H9 (cell line): ENCODE measurements at regions not wholly inside any gene's neighbourhood (a gene's known extent, or its start where the extent isn't known, plus 50 kb on each side); places are given as distances from the start of the nearest gene placed in this dataset.

Source experiments
- DNase-seq: peaks from one replicate; pipeline ENCODE4 v3.0.0-alpha.2; 2017
- H2AFZ ChIP-seq: one replicate; pipeline ENCODE4 v1.6.1; 2013; ENCODE audit warnings: mild to moderate bottlenecking, low read length, control low read depth, moderate library complexity
- H2AK5ac ChIP-seq: 2 replicates; pipeline ENCODE4 v1.6.1; 2013; ENCODE audit warnings: low read length, control low read depth, mixed read lengths; ENCODE audit not compliant: insufficient read length
- H2BK120ac ChIP-seq: one replicate; pipeline ENCODE4 v1.6.1; 2013; ENCODE audit warnings: low read depth, mild to moderate bottlenecking, low read length, control low read depth, inconsistent platforms; ENCODE audit not compliant: poor library complexity, severe bottlenecking
- H2BK12ac ChIP-seq: 2 replicates; pipeline ENCODE4 v1.6.1; 2013; ENCODE audit warnings: low read length, control low read depth, mixed read lengths, low read depth; ENCODE audit not compliant: insufficient read length
- H2BK15ac ChIP-seq: 2 replicates; pipeline ENCODE4 v1.6.1; 2013; ENCODE audit warnings: low read depth, low read length, control low read depth
- H2BK20ac ChIP-seq: one replicate; pipeline ENCODE4 v1.6.1; 2013; ENCODE audit warnings: low read depth, mild to moderate bottlenecking, low read length, control low read depth, inconsistent platforms; ENCODE audit not compliant: poor library complexity, severe bottlenecking
- H2BK5ac ChIP-seq: 2 replicates; pipeline ENCODE4 v1.6.1; 2013; ENCODE audit warnings: low read length, control low read depth, mixed read lengths; ENCODE audit not compliant: insufficient read length
- H3K14ac ChIP-seq: 2 replicates; pipeline ENCODE4 v1.6.1; 2013; ENCODE audit warnings: low read length, control low read depth; ENCODE audit not compliant: insufficient read depth
- H3K18ac ChIP-seq: 2 replicates; pipeline ENCODE4 v1.6.1; 2013; ENCODE audit warnings: low read depth, mild to moderate bottlenecking, mixed read lengths, low read length, control low read depth; ENCODE audit not compliant: insufficient read length
- H3K23ac ChIP-seq: 2 replicates; pipeline ENCODE4 v1.6.1; 2013; ENCODE audit warnings: low read length, control low read depth, mixed read lengths, low read depth; ENCODE audit not compliant: insufficient read length
- H3K23me2 ChIP-seq: 2 replicates; pipeline ENCODE4 v1.6.1; 2013; ENCODE audit warnings: low read depth, mild to moderate bottlenecking, mixed read lengths, low read length, control low read depth; ENCODE audit not compliant: insufficient read length, poor library complexity, severe bottlenecking
- H3K27ac ChIP-seq: 2 replicates; pipeline ENCODE4 v1.5.1; 2013; ENCODE audit warnings: low read length, control low read depth, mixed read lengths, low read depth; ENCODE audit not compliant: insufficient read length
- H3K27me3 ChIP-seq: 2 replicates; pipeline ENCODE4 v1.6.1; 2013; ENCODE audit warnings: low read length, control low read depth, inconsistent platforms; ENCODE audit not compliant: insufficient read depth
- H3K4ac ChIP-seq: 2 replicates; pipeline ENCODE4 v1.6.1; 2013; ENCODE audit warnings: low read depth, mild to moderate bottlenecking, control low read depth, inconsistent platforms, low read length, moderate library complexity
- H3K4me1 ChIP-seq: 2 replicates; pipeline ENCODE4 v1.6.1; 2013; ENCODE audit warnings: low read length, control low read depth, inconsistent platforms; ENCODE audit not compliant: insufficient read depth
- H3K4me2 ChIP-seq: 2 replicates; pipeline ENCODE4 v1.6.1; 2013; ENCODE audit warnings: low read length, control low read depth, mixed read lengths; ENCODE audit not compliant: insufficient read length, insufficient read depth
- H3K56ac ChIP-seq: 2 replicates; pipeline ENCODE4 v1.6.1; 2013; ENCODE audit warnings: low read depth, mild to moderate bottlenecking, mixed read lengths, low read length, control low read depth; ENCODE audit not compliant: insufficient read length
- H3K79me1 ChIP-seq: 2 replicates; pipeline ENCODE4 v1.6.1; 2013; ENCODE audit warnings: low read depth, mild to moderate bottlenecking, moderate library complexity, low read length, control low read depth, inconsistent platforms; ENCODE audit not compliant: insufficient read depth, poor library complexity, severe bottlenecking
- H3K79me2 ChIP-seq: 2 replicates; pipeline ENCODE4 v1.6.1; 2013; ENCODE audit warnings: low read length, control low read depth, inconsistent platforms; ENCODE audit not compliant: insufficient read depth
- H3K9ac ChIP-seq: 2 replicates; pipeline ENCODE4 v1.6.1; 2013; ENCODE audit warnings: low read length, control low read depth, mixed read lengths; ENCODE audit not compliant: insufficient read length; ENCODE audit errors: extremely low read depth
- H3K9me3 ChIP-seq: one replicate; pipeline ENCODE4 v1.6.1; 2013; ENCODE audit warnings: low read depth, low read length, inconsistent platforms; ENCODE audit not compliant: control insufficient read depth
- H3T11ph ChIP-seq: one replicate; pipeline ENCODE4 v1.6.1; 2013; ENCODE audit warnings: mild to moderate bottlenecking, low read length, control low read depth, inconsistent platforms
- H4K20me1 ChIP-seq: one replicate; pipeline ENCODE4 v1.6.1; 2013; ENCODE audit not compliant: control insufficient read depth, insufficient read length, insufficient read depth
- H4K5ac ChIP-seq: 2 replicates; pipeline ENCODE4 v1.6.1; 2013; ENCODE audit warnings: low read depth, mild to moderate bottlenecking, mixed read lengths, low read length, control low read depth; ENCODE audit not compliant: insufficient read length
- H4K8ac ChIP-seq: replicated peaks from 2 replicates; pipeline ENCODE4 v1.6.1; 2013; ENCODE audit warnings: low read length, control low read depth, mixed read lengths, low read depth; ENCODE audit not compliant: insufficient read length
- H4K91ac ChIP-seq: 2 replicates; pipeline ENCODE4 v1.6.1; 2013; ENCODE audit warnings: low read depth, mild to moderate bottlenecking, moderate library complexity, mixed read lengths, low read length, control low read depth; ENCODE audit not compliant: insufficient read length
- H3K27ac Mint-ChIP-seq, 3 experiments: 2 replicates in 2 of 3; 3 replicates in 1 of 3; pipeline ENCODE4 v1.8.0; 2020 to 2021; ENCODE audit warnings: mixed read lengths in 3 of 3, mild to moderate bottlenecking in 1 of 3, moderate library complexity in 1 of 3
- H3K27me3 Mint-ChIP-seq: 2 replicates; pipeline ENCODE4 v1.8.0; 2021; ENCODE audit warnings: low read depth, mild to moderate bottlenecking, moderate library complexity, mixed read lengths
- H3K36me3 Mint-ChIP-seq, 3 experiments: 2 replicates in 2 of 3; 3 replicates in 1 of 3; pipeline ENCODE4 v1.8.0; 2020 to 2021; ENCODE audit warnings: low read depth in 3 of 3, mixed read lengths in 3 of 3; ENCODE audit not compliant: insufficient read depth in 1 of 3
- H3K4me1 Mint-ChIP-seq, 2 experiments: 2 replicates each; pipeline ENCODE4 v1.8.0; 2020; ENCODE audit warnings: mixed read lengths in 2 of 2
- H3K4me3 Mint-ChIP-seq, 2 experiments: 2 replicates in 1 of 2; 3 replicates in 1 of 2; pipeline ENCODE4 v1.8.0; 2020 to 2021; ENCODE audit warnings: mild to moderate bottlenecking in 2 of 2, mixed read lengths in 2 of 2, moderate library complexity in 1 of 2
- H3K9me3 Mint-ChIP-seq, 2 experiments: 2 replicates in 1 of 2; 3 replicates in 1 of 2; pipeline ENCODE4 v1.8.0; 2020; ENCODE audit warnings: mild to moderate bottlenecking in 2 of 2, mixed read lengths in 2 of 2, moderate library complexity in 1 of 2
- CTCF ChIP-seq: fragments of 200-600 bp; sonication (generic); conservative IDR thresholded peaks from 3 replicates; pipeline ENCODE4 v1.8.0; 2021; ENCODE audit warnings: antibody characterized with exemption, mild to moderate bottlenecking

GRCh38 chr22:25492162-25492561 is 72.3 kb upstream of the GRK3 start:
- Mint-ChIP-seq H3K27me3 (no peaks in the 10 kb centered on the region; the same call in 1 of the 2 replicates), H3K9me3 (no peaks in the 10 kb centered on the region), H3K36me3 (peaks cover 0 to 21% (median 4%) of the 10 kb centered on the region in 3 experiments; a peak in 3 of 7 replicates), H3K4me1 (peaks cover 18 to 19% of the 10 kb centered on the region in 2 experiments), H3K27ac (no peak overlapping the region), H3K4me3 (no peak overlapping the region)
- no peaks in the 10 kb centered on the region for H3K9me3 ChIP-seq
- TF ChIP-seq CTCF, result no peak
- H4K8ac ChIP-seq, result no peak overlapping the region
- no peak overlapping the region for H3K4ac ChIP-seq
- H4K20me1 ChIP-seq, result no peaks in the 10 kb centered on the region
- no peak overlapping the region for H2AK5ac ChIP-seq
- H3T11ph ChIP-seq, result no peak overlapping the region
- no peak overlapping the region for H3K56ac ChIP-seq
- H4K91ac ChIP-seq, result no peak overlapping the region
- H2BK15ac ChIP-seq, result no peak overlapping the region
- no peaks in the 10 kb centered on the region for H3K23me2 ChIP-seq
- H4K5ac ChIP-seq, result no peak overlapping the region
- no peak overlapping the region for H2BK120ac ChIP-seq
- no peak overlapping the region for H2BK20ac ChIP-seq
- no peaks in the 10 kb centered on the region for H3K4me1 ChIP-seq
- no peak overlapping the region for H2BK12ac ChIP-seq
- H3K79me2 ChIP-seq, result no peaks in the 10 kb centered on the region
- H3K27ac ChIP-seq, result no peak overlapping the region
- H3K9ac ChIP-seq, result no peak overlapping the region
- DNase-seq, result no peak
- H3K79me1 ChIP-seq, result no peaks in the 10 kb centered on the region
- H3K27me3 ChIP-seq, result no peaks in the 10 kb centered on the region
- no peak overlapping the region for H3K4me2 ChIP-seq
- no peak overlapping the region for H2AFZ ChIP-seq
- no peak overlapping the region for H2BK5ac ChIP-seq
- H3K18ac ChIP-seq, result no peak overlapping the region
- H3K23ac ChIP-seq, result no peak overlapping the region
- H3K14ac ChIP-seq, result no peak overlapping the region
